HG03103 (cell line): ENCODE measurements at regions not wholly inside any gene's neighbourhood (a gene's known extent, or its start where the extent isn't known, plus 50 kb on each side); places are given as distances from the start of the nearest gene placed in this dataset.

Experiments used
- ATAC-seq: cut with Tn5 transposase; IDR thresholded peaks from one replicate; pipeline ENCODE4 v1.9.1; 2021; ENCODE audit warnings: low read depth; ENCODE audit not compliant: unreplicated experiment

- no peak for ATAC-seq
Observed at GRCh38 chr6:112690497-112691202, 343.5 kb downstream of the RFPL4B start.

GRCh38 chr6:112691289-112691688 lies 344.2 kb downstream of the RFPL4B start:
- ATAC-seq, result no peak

DNA sequence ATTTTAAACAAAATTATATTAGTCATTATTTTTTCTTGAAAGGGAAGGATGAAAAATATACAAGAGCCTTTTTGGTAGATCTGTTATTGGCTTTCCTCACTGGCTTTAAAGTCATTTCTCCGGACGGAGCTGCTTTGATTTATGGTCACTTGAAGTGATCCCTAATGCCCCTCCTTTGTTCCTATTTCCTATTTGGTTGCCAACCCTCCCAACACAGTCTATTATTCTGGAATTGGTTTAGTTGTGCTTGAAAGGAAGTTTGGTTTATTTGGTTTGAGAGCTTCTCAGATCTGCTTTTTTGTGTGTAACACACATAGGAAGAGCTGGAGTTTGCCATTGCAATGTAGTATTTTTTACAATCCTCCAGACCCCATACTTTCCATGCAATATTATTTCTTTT lies 347.9 kb downstream of the RFPL4B start:
- no peak for ATAC-seq

GRCh38 chr6:112697265-112697664 lies 350.1 kb downstream of the RFPL4B start:
- ATAC-seq, result no peak

DNA sequence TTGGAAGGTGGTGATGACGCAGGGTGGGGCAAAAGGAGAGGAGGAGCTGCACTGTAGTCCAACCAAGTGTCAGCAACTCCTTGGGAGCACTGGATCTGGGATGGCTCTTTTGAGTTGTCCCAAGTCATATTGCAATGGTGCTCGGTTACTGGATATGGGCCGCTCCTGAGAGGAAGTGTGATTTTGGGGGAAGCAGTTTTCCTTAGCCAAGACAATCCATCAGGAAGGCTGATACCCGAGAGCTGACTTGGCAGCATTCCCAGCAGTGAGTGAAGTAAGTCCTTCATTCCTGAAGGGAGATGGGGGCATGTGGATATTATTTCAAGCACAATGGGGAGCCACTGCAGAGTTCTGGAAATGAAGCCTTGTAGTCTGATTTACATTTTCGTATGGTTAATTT lies 354.1 kb downstream of the RFPL4B start:
- no peak for ATAC-seq

- ATAC-seq, result no peak
Observed at GRCh38 chr6:112710710-112711109, 363.6 kb downstream of the RFPL4B start.

DNA sequence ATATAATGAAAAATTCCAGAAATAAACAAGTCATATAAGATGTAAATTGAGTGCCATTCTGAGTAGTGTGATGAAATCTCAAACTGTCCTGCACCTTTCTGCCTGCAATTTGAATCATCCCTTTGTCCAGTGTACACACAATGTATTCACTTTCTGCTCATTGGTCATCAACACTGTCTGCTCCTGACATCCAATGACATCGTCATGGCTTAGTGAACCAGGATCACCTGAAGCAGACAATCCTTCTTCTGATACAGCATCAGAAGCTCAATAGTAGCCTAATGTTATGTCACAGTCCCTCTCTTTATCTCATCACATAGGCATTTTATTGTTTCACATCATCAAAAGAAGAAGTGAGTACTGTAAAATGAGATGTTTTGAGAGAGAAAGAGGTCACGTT lies 366.3 kb downstream of the RFPL4B start:
- no peak for ATAC-seq

DNA sequence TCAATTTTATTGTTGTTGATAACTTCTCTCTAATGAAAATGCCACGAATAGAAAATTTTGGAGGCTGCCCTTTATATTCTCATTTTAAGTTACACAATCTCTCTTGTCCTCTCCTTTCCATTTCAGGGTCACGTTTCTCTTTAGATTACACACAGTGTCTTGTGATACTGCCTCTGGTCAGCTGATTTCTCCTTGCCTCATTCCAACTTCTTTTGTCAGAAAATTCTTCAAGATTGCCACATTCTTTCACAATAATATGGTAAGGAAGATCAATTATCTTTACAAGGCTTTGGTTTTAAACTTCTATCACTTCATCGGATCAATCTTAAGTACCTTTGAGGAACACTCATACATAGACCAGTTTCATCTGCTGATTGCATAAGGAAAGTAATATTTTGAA lies 370.3 kb downstream of the RFPL4B start:
- no peak for ATAC-seq

- no peak for ATAC-seq
Observed at GRCh38 chr6:112717856-112718255, 370.7 kb downstream of the RFPL4B start.

- ATAC-seq, result no peak
Observed at GRCh38 chr6:112725541-112726085, 378.5 kb downstream of the RFPL4B start.

DNA sequence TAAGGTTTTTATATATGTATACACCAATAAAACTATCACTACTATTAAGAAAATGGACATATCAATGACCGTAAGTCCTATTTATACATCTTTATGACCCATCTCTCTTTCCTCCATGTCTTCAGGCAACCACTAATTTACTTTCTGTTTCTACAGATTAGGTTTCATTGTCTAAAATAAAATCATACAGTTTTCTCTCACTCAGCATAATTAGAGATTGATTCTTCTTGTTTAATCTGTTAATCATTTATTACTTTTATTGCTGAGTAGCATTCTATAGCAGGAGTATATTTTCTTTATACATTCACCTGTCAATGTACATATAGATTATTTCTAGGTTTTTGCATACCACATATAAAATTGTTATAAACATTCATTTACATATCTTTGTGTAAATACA lies 388.0 kb downstream of the RFPL4B start:
- no peak for ATAC-seq

GRCh38 chr6:112739766-112740165 lies 392.6 kb downstream of the RFPL4B start:
- ATAC-seq, result no peak

GRCh38 chr6:112743323-112743722 lies 396.2 kb downstream of the RFPL4B start:
- ATAC-seq, result no peak

DNA sequence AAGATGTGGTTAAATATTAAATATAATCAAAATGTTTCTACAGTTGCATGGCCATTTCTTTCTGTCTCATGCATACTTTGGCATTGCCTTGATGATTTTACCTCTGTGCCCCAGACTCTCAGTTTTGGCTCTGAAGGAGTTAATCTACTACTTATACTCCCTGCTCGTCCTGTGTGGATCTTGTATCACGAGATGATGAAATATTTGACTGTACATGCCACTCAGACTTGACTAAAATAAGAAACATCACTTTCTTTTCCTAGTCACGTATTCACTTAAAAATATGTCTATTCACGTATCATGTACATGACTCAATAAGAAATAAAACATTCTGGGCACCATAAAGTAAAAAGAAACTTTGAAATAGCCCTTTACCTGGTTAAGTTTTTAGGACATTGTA lies 397.7 kb downstream of the RFPL4B start:
- ATAC-seq, result no peak

- ATAC-seq, result no peak
Observed at GRCh38 chr6:112745765-112746164, 398.6 kb downstream of the RFPL4B start.

GRCh38 chr6:112749673-112750072 lies 402.5 kb downstream of the RFPL4B start:
- ATAC-seq, result no peak

DNA sequence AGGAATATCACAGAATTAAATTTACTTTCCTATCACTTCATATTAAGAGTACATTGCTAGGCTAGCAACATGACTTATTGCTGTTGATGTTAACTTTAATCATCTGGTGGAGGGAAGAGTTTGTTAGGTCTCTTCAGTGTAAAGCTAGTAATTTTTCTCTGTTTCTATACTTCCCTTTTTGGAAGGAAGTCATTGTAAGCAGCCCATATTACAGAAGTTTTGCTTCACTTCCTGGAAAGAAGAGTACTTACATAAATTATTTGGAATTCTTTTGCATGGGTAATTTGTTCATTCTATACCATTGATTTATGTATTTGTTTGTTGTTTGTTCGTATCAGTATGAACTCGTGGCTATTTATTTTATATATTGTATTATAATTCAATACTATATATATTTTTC lies 405.2 kb downstream of the RFPL4B start:
- no peak for ATAC-seq

- ATAC-seq, result no peak
Observed at GRCh38 chr6:112752791-112753190, 405.7 kb downstream of the RFPL4B start.

GRCh38 chr6:112760831-112761230 lies 413.7 kb downstream of the RFPL4B start:
- no peak for ATAC-seq

DNA sequence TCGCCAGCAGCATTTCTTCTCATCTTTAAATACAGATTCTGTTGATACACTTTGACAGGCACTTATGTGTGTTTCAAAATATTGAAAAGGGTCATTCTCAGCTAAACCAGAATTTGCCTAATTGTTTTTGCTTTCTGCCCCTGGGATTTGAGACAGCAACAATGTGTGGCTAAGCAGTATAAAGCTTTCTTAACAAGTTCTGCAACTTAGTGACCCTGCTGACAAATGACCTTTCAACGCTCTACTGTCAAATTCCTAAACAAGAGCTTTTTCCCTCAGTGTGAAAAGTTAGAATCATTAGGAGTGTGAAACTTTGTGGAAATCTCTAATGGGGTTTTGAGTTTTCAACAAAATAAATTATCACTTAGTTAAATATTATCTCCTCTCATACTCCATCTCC lies 414.6 kb downstream of the RFPL4B start:
- ATAC-seq, result no peak

DNA sequence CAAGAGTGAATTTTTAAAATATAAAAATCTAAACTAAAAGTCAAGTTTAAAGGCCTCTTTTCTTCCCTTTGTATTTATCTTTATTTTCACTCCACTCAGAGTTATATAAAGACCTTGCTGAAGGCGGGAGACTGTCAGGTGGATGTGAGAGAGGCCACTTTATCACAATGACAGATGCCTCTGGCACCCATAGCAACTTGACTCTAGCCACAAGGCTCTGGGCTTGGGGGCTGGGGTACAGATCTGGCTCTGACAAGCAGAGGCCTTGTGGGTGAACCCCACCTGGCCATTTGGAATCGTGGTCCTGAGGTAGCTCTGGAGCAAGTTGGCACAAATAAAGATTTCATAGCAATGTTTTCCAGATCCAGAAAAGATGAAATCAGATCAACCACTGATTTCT lies 417.2 kb downstream of the RFPL4B start:
- no peak for ATAC-seq

- ATAC-seq, result no peak
Observed at GRCh38 chr6:112770308-112770707, 423.2 kb downstream of the RFPL4B start.

- no peak for ATAC-seq
Observed at GRCh38 chr6:112773187-112773586, 426.1 kb downstream of the RFPL4B start.
